Fibroblast of lung (primary cell): ENCODE measurements at regions not wholly inside any gene's neighbourhood (a gene's known extent, or its start where the extent isn't known, plus 50 kb on each side); places are given as distances from the start of the nearest gene placed in this dataset.

Experiments
- DNase-seq, 2 donors: peaks; one replicate each; pipeline versions ENCODE4 v3.0.0 to v3.0.0-alpha.2; 2010; ENCODE audit warnings: low read depth in 2 of 2
- H2AFZ ChIP-seq: 2 replicates; pipeline ENCODE4 v1.5.1; 2012; ENCODE audit warnings: low read length, control low read depth, inconsistent platforms
- H3K27ac ChIP-seq: 2 replicates; pipeline ENCODE4 v1.5.1; 2011; ENCODE audit warnings: low read length, control low read depth; ENCODE audit not compliant: insufficient read depth
- H3K27me3 ChIP-seq: 2 replicates; pipeline ENCODE4 v1.5.1; 2011; ENCODE audit warnings: mild to moderate bottlenecking, low read length; ENCODE audit not compliant: control insufficient read depth, insufficient read depth
- H3K36me3 ChIP-seq: 2 replicates; pipeline ENCODE4 v1.5.1; 2011; ENCODE audit warnings: low read length; ENCODE audit not compliant: control insufficient read depth, insufficient read depth
- H3K4me1 ChIP-seq: 2 replicates; pipeline ENCODE4 v1.5.1; 2011; ENCODE audit warnings: low read length; ENCODE audit not compliant: control insufficient read depth, insufficient read depth; ENCODE audit errors: extremely low read depth
- H3K4me2 ChIP-seq: 2 replicates; pipeline ENCODE4 v1.5.1; 2011; ENCODE audit warnings: low read length, control low read depth; ENCODE audit not compliant: insufficient read depth; ENCODE audit errors: extremely low read depth
- H3K4me3 ChIP-seq, 4 experiments: fragments of 200-600 bp in 1 of 4; sonication (generic) in 1 of 4; replicated peaks in 1 of 4; 2 replicates each; pipeline ENCODE4 v1.5.1; 2011 to 2016; ENCODE audit warnings: low read length in 4 of 4, low read depth in 3 of 4, mild to moderate bottlenecking in 3 of 4, control low read depth in 2 of 4, inconsistent platforms in 1 of 4, mixed read lengths in 1 of 4; ENCODE audit not compliant: insufficient read depth in 1 of 4; ENCODE audit errors: control extremely low read depth in 1 of 4
- H3K79me2 ChIP-seq: 2 replicates; pipeline ENCODE4 v1.5.1; 2012; ENCODE audit warnings: mild to moderate bottlenecking, low read length, inconsistent platforms; ENCODE audit not compliant: control insufficient read depth, insufficient read depth
- H3K9ac ChIP-seq: 2 replicates; pipeline ENCODE4 v1.5.1; 2011; ENCODE audit warnings: mild to moderate bottlenecking, low read length, control low read depth; ENCODE audit not compliant: insufficient read depth
- H3K9me3 ChIP-seq: 2 replicates; pipeline ENCODE4 v1.5.1; 2012; ENCODE audit warnings: low read depth, low read length; ENCODE audit not compliant: control insufficient read depth, insufficient read depth
- H4K20me1 ChIP-seq: 2 replicates; pipeline ENCODE4 v1.5.1; 2011; ENCODE audit warnings: low read length; ENCODE audit not compliant: control insufficient read depth, insufficient read depth; ENCODE audit errors: extremely low read depth
- EZH2 ChIP-seq: IDR thresholded peaks from 2 replicates; pipeline ENCODE4 v1.5.1; 2012; ENCODE audit warnings: low read length, control low read depth, mild to moderate bottlenecking; ENCODE audit errors: missing control alignments
- TF ChIP-seq, protein P1 (sequence below), 2 donors: IDR thresholded peaks in 1 of 2; conservative IDR thresholded peaks in 1 of 2; 1 replicate in 1 of 2; 2 replicates in 1 of 2; pipeline ENCODE4 v1.5.1; 2011 to 2012; ENCODE audit warnings: low read length in 2 of 2, control low read depth in 1 of 2, inconsistent platforms in 1 of 2, low read depth in 1 of 2, mild to moderate bottlenecking in 1 of 2

DNA sequence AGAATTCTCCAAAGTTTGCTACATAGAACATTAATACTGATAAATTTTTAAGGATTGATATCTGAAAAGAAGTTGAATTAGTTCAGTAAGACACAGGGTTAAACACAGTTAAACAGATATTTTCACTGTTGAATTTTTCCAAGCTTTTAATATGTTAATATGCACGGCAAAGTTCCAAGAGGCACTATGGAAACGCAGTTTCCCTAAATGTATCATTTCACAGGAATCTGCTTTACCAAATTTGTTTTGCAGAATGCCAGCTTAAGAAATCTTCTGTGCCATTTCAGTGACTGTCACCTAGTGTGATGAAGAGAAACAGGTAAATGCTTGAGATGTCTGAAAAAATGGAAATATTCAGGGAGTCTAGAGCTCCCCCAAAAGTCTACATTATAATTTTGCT, 395.9 kb upstream of the GRIA3 start:
- TF ChIP-seq, protein P1, sequence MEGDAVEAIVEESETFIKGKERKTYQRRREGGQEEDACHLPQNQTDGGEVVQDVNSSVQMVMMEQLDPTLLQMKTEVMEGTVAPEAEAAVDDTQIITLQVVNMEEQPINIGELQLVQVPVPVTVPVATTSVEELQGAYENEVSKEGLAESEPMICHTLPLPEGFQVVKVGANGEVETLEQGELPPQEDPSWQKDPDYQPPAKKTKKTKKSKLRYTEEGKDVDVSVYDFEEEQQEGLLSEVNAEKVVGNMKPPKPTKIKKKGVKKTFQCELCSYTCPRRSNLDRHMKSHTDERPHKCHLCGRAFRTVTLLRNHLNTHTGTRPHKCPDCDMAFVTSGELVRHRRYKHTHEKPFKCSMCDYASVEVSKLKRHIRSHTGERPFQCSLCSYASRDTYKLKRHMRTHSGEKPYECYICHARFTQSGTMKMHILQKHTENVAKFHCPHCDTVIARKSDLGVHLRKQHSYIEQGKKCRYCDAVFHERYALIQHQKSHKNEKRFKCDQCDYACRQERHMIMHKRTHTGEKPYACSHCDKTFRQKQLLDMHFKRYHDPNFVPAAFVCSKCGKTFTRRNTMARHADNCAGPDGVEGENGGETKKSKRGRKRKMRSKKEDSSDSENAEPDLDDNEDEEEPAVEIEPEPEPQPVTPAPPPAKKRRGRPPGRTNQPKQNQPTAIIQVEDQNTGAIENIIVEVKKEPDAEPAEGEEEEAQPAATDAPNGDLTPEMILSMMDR (conservative IDR thresholded peaks at IDR 0.05 in 1 of 2, IDR thresholded peaks at IDR 0.05 in 1 of 2; ENCODE audit: low read depth in 1 of 2, low read length in 2 of 2) = no peak
- TF ChIP-seq EZH2 = no peak

DNA sequence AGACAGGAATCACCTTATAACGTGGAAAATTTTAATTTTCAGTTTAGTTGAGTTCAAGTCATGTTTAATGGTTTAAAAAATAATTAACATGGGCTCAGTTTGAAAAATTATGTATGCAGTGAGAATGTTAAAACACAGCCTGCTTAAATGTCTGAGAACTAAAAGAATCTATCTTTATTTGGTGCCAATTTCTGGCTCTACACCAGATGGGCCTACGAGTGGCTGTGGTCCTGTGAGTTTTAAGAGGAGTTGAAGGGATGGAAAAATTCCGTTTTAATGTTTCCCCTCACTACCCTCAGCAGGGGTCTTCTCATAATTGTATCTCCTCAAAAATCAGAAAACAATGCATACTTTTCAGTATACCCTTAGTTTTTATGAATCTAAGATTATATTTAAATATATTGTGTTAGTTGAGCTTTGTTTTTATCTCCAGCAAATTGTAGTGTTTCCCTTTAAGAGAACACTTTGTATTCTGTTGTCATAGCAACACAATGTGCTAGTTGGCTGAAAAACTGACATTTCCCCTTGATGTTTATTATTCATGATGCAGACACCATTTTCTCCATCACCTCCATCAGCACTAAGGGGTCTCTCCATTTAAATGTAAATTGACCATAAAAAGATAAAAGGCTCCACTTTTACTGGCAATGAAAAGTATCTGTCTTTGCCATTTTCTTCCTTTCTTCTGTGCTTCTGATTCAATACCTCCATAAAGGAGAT, 393.5 kb upstream of the GRIA3 start:
- no peak for DNase-seq
- Histone ChIP-seq H3K27ac (no peak overlapping the region), H3K36me3 (no peaks in the 10 kb centered on the region), H2AFZ (no peak overlapping the region), H3K4me1 (no peaks in the 10 kb centered on the region), H3K79me2 (no peaks in the 10 kb centered on the region), H3K4me2 (no peak overlapping the region), H4K20me1 (no peaks in the 10 kb centered on the region), H3K9me3 (no peaks in the 10 kb centered on the region), H3K27me3 (no peaks in the 10 kb centered on the region), H3K9ac (no peak overlapping the region), H3K4me3 (no peak overlapping the region)
- TF ChIP-seq, protein P1 (conservative IDR thresholded peaks at IDR 0.05 in 1 of 2, IDR thresholded peaks at IDR 0.05 in 1 of 2; ENCODE audit: low read depth in 1 of 2, low read length in 2 of 2) = no peak
- no peak for TF ChIP-seq EZH2

More for the DNA sequence above, 395.9 kb upstream of the GRIA3 start:
- Histone ChIP-seq H3K4me3 (no peak overlapping the region), H3K27me3 (no peaks in the 10 kb centered on the region), H3K79me2 (no peaks in the 10 kb centered on the region), H3K9ac (no peak overlapping the region), H3K36me3 (no peaks in the 10 kb centered on the region), H3K9me3 (no peaks in the 10 kb centered on the region), H3K4me2 (no peak overlapping the region), H2AFZ (no peak overlapping the region), H3K4me1 (no peaks in the 10 kb centered on the region), H3K27ac (no peak overlapping the region), H4K20me1 (no peaks in the 10 kb centered on the region)
- DNase-seq = no peak

- Histone ChIP-seq H3K27me3 (no peaks in the 10 kb centered on the region), H3K4me3 (no peak overlapping the region), H3K4me1 (no peaks in the 10 kb centered on the region), H3K27ac (no peak overlapping the region), H3K9ac (no peak overlapping the region), H4K20me1 (no peaks in the 10 kb centered on the region), H2AFZ (no peak overlapping the region), H3K36me3 (no peaks in the 10 kb centered on the region), H3K4me2 (no peak overlapping the region), H3K79me2 (no peaks in the 10 kb centered on the region), H3K9me3 (no peaks in the 10 kb centered on the region)
- DNase-seq = no peak
- no peak for TF ChIP-seq EZH2
Measured at GRCh38 chrX:122813876-122814275, 370.2 kb upstream of the GRIA3 start.
